Activated CD4-positive, alpha-beta T cell treated with anti-CD3 and anti-CD28 coated beads, Interleukin-2, amount 50 U/mL, for 16 hours (primary cell): ENCODE measurements at regions not wholly inside any gene's neighbourhood (a gene's known extent, or its start where the extent isn't known, plus 50 kb on each side); places are given as distances from the start of the nearest gene placed in this dataset.

Experiments
- DNase-seq: peaks from one replicate; pipeline ENCODE4 v3.0.0-alpha.2; 2020

- no peak for DNase-seq
These were observed 247.7 kb upstream of the TTC14 start for GRCh38 chr3:180354214-180354613.

- no peak for DNase-seq
These were observed 243.8 kb upstream of the TTC14 start for GRCh38 chr3:180358179-180358578.

GRCh38 chr3:180359061-180359952, 242.7 kb upstream of the TTC14 start:
- DNase-seq, result no peak

- no peak for DNase-seq
These were observed 242.0 kb upstream of the TTC14 start for GRCh38 chr3:180359953-180360279.

DNA sequence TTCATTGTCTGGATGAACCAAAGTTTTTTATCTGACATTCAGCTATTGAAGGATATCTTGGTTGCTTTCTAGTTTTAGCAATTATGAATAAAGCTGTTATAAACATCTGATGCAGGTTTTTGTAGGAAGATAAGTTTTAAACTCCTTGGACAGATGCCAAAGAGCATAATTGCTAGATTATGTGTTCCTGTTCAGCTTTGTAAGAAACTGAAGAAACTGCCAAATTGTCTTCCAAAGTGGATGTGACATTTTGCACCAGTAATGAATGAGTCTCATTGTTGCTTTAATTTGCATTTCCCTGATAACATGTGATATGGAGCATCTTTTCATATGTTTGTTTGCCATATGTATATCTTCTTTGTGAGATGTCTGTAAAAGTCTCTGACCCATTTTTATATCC, 239.9 kb upstream of the TTC14 start:
- DNase-seq, result no peak

DNA sequence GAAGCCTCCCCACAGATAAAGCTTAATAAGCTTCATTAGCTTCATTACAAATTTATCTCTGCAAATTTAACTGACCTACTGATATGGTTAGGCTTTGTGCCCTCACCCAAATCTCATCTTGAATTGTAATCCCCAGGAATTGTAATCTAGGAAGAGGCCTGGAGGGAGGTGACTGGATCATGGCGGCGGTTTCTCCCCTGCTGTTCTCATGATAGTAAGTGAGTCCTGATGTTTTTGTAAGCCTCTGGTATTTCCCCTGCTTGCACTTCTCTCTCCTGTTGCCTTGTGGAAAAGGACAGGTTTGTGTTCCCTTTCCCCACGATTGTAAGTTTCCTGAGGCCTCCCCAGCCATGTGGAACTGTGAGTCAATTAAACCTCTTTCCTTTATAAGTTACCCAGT, 226.1 kb upstream of the TTC14 start:
- no peak for DNase-seq

DNA sequence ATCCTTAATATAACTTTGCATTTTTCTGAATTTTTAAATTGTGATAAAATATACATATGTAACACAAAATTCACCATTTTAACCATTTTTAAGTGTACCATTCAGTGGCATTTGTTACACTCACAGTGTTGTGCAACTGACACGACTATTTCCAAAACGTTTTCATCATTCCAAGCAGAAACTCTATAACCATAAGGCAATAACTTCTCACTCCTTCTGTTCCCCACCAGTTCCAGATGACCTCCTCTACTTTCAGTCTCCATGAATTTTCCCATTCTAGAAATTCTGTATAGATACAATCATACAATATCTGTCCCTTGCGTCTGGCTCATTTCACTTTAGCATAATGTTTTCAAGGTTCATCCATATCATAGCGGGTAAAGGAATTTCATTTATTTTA, 223.5 kb upstream of the TTC14 start:
- DNase-seq, result no peak

DNA sequence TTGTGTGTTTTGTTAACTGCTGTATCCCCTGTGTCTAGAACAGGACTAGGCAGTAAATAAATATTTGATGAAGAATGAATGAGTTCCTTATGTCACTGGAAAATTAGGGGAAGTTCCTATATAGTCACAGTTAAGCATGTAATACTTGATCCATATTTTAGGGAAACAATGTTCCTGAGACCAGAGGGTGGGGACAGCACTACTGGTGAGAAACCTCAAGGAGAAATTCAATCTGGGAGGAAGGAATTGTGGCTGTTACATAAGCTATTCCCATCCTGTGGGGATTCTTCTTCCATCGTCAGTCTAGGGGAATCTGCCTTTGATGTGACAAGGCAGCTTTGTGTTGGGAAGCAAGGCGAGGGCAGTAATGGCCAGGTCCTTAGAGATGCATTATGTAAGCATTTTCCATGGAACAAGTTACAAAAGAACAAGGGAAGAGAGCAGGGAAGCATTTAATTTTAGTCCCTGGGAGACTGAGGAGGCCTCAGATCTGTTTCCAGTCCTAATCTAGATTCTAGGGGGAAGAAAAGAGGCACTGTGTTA, 219.3 kb upstream of the TTC14 start:
- no peak for DNase-seq

DNA sequence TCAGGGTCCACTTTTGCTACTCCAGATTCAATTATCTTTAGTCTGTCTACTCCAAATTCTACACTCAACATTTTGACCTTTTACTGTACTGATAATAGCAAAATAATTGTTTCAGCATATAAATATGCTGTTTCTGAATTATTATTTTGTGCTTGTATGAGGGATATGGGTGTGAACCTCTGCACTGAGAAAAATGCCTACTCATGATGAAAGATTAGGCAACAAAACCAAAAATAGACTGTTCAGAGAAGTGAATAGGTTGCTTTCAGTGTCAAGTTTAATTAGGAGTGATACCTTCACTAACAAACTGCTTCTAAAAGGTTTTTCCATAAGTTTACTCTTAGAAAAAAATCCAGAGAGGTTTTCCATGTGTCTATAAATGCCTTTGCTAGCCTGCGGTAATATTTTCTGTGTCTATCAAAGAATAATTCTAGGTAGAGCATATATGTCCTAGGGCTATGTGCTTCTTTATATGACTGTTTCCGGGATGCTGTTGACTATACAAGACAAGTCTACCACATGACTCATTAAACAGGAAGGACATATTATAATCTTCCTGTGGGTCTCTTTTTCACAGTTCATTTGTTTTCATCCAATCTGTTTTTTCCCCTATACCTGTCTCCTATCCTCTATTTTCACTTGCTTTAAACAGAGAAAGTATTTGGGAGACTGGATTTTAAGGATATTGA, 218.5 kb upstream of the TTC14 start:
- DNase-seq, result no peak

DNA sequence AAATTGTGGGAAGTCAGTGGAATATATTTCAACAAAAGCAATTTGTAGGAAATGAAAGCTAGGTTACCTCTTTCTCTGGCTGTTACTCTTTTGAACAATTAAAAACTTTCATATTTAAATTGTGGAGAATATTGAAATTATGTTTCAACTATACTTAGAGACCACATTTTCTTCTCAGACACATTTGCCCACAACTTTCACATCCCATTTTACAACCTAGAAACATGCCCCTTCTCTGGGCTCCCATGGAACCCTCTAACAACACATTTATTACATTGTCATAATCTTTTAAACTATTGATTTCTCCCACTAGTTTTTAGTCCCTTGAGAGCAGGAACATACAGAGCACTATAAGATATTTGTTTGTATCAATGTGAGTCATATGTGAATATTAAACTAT, 211.7 kb upstream of the TTC14 start:
- DNase-seq, result no peak

- no peak for DNase-seq
These were observed 211.0 kb upstream of the TTC14 start for GRCh38 chr3:180391001-180391400.

GRCh38 chr3:180401226-180401625, 200.7 kb upstream of the TTC14 start:
- DNase-seq, result no peak

- DNase-seq, result no peak
These were observed 199.4 kb upstream of the TTC14 start for GRCh38 chr3:180402471-180403073.

GRCh38 chr3:180403156-180403555, 198.8 kb upstream of the TTC14 start:
- DNase-seq, result no peak

GRCh38 chr3:180408654-180409053, 193.3 kb upstream of the TTC14 start:
- DNase-seq, result peak; percentile 8

- no peak for DNase-seq
These were observed 192.8 kb upstream of the TTC14 start for GRCh38 chr3:180409170-180409569.

GRCh38 chr3:180409883-180410282, 192.1 kb upstream of the TTC14 start:
- no peak for DNase-seq

- DNase-seq, result no peak
These were observed 187.8 kb upstream of the TTC14 start for GRCh38 chr3:180414157-180414556.

- DNase-seq, result no peak
These were observed 185.8 kb upstream of the TTC14 start for GRCh38 chr3:180416111-180416594.

GRCh38 chr3:180417241-180417640, 184.7 kb upstream of the TTC14 start:
- no peak for DNase-seq

GRCh38 chr3:180420016-180420415, 181.9 kb upstream of the TTC14 start:
- DNase-seq, result no peak

DNA sequence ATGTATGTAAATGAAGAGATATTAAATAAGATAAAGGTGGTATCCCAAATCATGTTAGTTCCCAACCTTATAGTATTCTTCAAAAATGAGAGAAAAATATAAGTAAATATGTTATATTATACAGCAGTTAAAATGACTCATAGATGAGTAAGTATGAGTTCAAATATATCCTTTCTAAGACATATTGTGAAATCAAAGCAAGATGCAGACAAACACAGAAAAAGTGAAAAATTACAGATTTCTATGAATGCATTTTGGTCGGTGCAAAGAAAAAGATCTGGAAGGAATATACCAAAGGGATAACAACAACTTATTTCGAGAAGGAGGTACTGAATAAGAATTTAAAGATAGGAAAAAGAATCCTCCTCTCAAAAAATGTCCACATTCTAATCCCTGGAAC, 181.2 kb upstream of the TTC14 start:
- no peak for DNase-seq

- DNase-seq, result no peak
These were observed 180.7 kb upstream of the TTC14 start for GRCh38 chr3:180421221-180421620.

DNA sequence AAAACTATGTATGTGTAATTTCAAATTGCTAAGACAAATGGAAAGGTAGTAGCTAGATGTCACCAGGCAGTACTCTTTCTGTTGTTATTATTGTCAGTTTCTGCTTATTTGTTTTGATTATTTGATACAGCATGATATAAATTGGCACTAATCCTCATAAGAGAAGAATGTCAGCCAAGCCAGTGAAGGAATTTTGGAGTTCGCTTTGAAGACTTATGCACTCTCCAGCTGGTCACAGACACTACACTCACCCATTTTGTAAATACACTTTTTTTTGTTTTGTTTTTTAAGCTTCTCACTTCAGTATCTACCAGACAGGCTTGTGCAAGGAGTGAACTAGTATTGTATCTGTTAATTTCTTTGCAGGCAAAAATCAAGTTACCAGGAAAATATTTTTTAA, 180.2 kb upstream of the TTC14 start:
- no peak for DNase-seq
